NCI-H146 treated with DMSO at 0.1 percent for 48 hours (cell line): ENCODE measurements at regions not wholly inside any gene's neighbourhood (a gene's known extent, or its start where the extent isn't known, plus 50 kb on each side); places are given as distances from the start of the nearest gene placed in this dataset.

Source experiments
- DNase-seq: peaks from one replicate; lab custom pipeline; 2025; ENCODE audit not compliant: unreplicated experiment; lab: John Stamatoyannopoulos, UW

DNA sequence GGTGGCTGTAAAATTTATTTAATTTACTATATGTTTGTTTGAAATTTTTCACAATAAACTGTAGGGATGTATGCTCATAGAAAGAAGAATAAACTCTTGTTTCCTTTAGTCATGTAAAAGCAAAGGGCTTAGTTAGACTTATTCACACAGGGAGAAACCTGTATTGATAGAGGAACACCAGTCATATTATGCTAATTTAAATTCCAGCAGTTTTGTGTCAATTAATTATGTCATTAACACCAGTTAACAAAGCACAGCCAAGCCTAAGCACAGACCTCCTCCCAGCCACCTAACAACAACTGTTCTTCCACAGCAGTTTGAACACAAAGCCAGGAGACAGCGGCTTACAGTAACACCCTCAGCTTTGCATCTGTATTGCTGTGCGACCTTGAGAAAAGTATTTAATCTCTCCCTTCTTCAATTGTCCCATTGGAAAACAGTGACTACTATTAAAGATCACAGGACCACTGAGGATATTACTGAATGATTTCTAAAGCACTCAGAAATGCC is 260.8 kb upstream of the RRP15 start:
- DNase-seq, result no peak

DNA sequence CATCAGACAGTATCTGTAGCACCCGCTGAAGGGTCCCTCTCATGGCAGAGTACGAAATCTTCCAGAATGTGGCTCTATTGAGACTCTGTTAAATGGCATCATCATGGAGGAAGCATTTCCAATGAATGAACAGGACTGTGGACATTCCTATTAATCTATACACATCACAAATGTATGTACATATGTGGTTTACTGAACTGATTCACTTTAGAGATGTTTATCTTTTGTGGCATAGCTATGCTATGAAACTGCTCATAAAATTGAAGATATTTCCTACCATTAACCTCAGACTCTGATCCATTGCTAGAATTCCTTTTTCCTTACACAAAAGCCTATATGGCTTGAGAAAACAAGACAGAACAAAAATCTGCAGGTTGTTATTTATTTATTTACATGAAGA is 259.6 kb upstream of the RRP15 start:
- no peak for DNase-seq

DNA sequence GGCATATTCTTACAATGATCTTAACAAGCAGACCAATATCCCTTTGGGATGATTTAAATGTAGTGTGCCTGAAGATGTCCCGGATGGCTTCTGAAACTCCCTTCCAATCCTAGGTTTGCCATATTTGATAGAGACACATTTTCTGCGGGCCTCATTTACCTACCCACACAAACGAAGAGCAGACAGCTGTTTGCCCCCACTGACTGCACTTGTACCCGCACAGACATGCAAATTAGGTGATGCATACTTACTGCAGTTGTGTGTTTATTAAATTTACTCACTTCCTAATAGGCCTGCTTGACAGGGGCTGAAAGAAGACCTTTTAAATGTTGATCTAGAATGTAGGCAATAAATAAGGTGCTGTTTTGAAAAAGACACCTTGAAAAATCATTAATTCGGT is 257.9 kb upstream of the RRP15 start:
- DNase-seq, result no peak

DNA sequence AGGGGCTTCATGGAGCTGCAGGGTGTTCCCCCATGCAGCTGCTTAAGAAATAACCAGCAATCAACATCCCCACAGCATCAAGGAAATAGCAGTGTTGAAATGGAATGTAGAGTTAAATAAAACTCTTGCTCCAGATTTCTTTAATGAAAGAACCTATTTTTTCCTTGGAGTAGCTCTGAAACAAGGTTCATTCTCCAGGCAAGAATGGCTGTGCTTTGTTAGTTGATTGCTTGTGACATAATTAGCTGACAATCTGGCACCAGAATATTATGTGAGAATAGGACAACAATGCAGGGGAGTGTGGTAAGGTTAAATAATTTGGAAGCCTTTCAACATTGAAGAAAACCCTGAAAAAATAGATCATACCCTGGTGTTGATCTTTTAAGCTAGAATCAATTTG is 254.2 kb upstream of the RRP15 start:
- DNase-seq, result no peak

DNA sequence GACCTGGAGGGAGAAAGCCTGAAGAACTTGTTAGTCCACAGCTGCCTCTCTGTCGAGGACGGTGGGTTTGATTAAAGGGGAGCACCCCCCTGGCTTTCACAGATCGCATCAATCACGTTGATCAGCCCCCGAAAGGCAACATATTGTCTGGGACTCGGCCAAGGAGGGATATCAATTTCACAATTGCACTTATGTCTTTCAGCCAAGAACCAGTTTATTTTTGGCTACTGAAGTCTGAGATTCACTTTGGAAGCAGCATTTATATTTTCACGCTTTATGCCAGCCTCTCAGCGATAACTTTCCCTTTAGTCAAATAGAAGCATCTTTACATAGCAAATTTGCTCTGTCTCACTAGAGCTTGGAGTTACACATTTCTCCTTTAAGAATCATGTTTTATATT is 253.2 kb upstream of the RRP15 start:
- no peak for DNase-seq

DNA sequence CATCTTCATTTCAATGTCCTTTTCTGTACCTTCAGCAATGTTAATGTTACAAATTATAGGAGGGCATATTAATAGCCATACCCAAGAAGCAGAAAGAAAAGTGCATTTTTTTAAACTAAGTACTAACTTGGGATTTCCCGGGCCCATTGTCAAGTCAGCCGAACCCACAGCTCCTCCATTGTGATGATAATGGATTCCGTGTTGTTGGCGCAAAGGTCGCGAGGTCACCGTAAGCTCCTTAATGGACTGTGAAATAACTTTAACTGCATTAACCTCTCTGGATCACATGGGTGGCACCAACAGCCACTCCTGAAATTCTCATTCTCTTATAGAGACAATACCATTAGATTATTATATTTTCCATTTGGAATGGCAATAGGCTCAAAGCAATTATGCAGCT is 250.6 kb upstream of the RRP15 start:
- DNase-seq, result no peak

DNA sequence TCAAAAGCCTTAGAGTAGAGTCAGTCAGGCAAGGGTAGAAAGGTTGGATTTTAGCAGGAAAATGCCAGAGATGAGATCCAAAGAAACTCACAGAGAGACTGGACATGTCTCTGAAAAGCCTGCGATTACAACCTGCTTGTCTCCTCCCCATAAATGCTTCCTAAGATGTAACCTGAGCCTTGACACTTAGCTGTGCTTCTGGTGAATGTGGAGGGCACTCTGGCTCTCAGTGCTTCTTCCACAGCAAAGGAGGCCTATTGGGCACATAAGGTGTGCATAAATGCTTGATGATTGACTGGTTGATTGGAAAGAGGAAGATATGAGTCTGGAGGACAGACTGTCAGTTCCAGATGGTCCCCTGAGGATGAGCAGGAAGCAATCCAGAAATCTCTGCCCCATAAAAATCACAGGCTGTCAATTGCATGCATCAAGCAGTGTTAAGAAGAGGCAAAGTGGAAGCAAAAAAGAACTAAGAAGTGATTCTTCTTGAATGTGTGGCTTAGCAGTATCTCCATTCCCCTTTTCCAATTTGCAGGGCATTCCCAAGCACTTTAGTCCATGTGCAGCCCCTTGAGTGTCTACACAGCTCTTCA is 236.2 kb upstream of the RRP15 start:
- DNase-seq, result no peak

DNA sequence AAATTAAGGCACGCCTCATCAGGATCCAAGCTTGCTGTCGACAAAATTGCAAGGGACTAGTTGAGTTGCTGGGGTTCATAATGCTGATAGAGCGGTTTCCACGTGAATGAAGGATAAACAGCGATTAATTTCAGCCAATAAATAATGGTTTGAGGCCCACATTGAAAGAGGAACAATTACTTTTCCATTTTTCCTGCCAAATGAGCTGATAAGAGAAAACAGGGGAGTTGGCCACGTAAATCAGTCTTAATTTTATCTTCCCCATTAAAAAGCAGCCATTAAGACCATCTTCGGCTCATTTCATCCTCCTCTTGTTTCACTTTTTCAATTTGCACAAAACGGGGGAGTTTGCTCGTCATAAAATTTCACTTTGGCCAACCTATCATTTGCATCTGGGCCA is 235.5 kb upstream of the RRP15 start:
- no peak for DNase-seq

DNA sequence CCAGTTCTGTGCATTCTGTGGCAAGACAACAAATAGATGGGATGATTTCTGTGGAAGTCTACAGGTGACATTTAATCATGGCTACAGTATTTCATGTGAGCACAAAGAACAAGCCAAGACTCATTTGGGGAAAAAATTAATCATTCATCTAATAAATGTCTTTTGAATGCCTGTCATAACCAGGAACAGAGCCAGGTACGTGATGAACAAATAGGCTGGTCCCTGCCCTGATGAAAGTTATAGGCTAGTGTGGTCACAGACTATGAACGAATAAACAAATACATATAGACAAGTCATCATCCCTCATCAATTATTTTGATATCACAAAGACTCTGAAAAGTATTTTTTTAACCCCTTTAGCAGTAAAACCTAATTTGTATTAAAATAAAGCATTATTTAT is 226.4 kb upstream of the RRP15 start:
- no peak for DNase-seq

DNA sequence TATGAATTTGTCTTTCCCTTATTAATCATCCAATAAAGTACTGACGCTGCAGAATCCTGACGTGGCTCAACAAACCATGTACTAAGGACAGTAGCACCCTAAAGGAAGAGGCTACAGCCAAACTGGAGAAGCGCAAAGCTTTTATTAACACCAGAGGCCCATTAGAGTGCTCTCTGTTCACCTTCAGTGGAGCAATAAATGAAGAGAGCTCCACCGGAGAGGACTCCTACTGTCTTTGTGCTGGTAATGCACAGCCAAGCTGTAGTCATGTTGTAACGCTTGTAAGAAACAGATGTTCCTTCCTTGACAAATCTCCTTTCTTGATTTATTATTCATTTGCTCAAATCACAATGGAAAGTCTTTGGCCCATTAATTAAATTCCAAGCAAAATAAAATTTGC is 220.7 kb upstream of the RRP15 start:
- no peak for DNase-seq

DNA sequence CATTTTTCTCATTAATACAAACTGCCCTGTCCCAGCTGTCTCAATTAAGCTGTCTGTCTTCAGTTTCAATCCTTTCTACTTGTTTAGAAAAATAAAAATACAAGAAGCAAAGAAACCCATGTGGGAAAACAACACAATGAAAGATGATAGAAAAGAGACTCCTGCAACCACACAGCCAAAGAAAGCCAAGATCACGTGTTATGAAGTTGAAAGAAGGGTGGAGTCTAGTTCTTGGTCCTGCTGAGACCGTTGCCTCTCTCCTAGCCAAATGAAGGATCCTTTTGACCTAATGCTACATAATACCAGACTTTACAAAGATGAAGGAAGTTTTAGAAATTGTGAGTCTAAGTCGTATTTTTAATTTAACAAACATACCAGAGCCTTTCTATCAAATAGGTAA is 218.8 kb upstream of the RRP15 start:
- no peak for DNase-seq

DNA sequence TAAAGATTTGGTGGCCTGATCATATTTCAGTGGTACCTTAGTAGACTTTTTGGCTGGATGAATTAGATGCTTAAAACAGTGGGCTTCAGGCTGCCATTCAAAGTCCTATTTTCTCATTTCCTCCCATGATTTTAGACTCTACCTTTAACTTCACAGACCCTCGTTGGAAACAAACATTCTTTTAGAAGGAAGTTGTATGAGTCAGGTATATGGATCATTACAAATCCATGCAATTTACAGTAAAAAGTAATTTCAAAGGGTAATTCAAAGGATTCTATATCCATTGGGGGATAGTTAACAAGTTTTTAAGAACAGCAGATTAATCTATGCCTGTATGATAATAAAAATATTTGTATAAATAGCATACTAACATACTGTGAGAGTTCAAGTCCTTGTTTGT is 216.9 kb upstream of the RRP15 start:
- DNase-seq, result no peak

DNA sequence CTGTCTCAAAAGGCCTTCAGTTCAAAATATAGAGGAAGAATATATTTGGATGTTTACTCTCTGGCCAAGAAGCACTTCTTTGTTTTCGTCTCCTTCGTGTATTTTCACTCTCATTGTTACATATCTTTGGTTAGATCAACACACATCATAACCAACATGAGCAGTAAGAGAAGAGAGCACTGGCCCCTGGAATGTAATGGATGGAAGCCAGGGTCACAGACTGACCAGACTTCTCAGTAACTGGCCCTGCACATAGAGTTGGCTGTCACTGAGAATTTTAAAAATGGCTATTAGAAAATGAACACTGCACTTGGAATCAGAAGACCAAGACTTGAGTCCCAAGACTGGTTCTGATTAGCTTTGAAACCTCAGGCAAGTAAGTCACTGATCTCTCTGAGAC is 215.9 kb upstream of the RRP15 start:
- DNase-seq, result no peak

DNA sequence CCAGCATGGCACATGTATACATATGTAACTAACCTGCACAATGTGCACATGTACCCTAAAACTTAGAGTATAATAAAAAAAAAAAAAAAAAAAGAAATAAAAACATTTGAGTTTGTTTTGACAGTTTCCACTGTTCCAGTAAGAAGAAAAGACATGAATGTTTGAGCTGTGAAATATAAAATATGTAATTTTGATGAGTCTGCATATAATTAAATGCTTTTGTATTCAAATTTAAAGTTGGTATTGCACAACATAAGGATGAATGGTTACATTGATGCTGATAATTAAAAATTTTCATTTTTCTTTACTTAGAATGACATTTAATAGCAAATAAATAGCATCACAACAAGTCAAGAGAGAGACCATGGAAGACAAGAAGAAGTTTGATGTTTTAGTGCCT is 212.0 kb upstream of the RRP15 start:
- DNase-seq, result no peak

DNA sequence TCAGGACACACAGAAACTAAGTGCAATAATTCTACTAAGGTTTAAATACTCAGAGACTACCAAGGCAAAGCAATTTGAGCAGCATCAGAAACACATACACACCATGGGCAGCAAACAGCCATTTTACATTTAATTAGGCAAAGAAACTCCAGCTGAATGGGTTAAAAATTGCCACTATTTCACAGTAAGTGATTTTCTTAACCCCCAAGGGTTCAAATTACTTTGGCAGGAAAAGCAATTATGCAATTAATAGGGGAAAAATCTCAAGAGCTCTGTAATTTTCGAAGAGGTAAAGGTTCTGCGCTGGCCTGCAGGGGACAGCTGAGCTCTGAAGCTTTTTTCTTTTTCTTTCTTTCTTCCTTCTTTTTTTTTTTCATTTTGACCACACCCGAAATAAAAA is 206.2 kb upstream of the RRP15 start:
- no peak for DNase-seq

DNA sequence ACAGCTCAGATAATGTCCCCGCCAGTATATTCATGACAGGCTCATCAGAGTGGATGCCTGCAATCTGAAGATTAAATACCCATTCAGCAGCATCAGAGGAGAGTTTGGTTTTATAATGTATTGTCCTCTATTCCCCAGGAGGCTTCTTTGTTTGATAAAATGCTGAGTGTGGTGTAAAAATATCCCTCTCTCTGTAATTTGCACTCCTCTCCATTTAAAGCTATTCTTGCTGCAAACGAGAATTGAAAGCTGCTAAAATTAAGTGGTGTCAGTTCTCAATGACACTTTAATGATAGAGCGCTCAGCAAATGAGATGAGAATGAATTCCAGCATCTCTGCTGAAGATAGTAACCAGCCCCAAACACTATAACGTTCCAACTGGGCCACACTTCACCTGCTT is 205.7 kb upstream of the RRP15 start:
- DNase-seq, result no peak

DNA sequence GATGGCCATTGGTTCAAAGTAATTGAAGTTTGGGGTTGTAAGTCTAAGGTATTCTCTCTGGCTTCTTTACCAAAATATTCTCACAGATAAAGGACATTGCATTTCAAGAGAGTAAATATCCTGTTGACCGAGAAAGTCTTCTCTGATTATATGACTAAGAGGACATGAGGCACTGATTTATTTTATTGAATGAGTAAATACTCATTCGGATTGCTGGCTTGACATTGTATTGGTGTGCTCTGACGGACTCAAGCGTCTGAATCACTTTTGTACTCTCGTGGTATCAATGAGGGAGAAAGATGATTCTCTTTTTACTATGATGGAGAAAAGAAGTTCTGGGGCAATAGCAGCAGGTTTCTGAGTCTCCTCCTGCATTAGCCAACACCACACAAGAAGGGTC is 205.3 kb upstream of the RRP15 start:
- DNase-seq, result no peak

DNA sequence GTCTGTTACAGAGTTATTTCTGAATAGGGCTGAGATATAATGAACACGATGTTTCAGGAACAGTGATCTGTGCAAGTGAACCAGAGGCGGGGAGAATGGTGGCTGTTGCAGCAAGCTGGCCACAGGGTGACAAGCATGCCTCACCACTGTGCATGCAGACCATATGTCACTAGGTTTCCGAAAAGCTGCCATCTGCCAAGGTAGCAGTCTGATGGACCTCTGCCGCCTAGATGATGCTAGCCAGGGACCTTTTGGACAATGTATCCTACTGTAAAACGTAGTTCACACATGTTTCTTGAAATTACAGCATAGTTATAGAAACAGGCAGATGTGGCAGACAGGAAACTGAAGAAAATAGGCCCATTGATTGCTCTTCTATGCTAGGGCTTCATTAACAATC is 204.2 kb upstream of the RRP15 start:
- DNase-seq, result no peak

DNA sequence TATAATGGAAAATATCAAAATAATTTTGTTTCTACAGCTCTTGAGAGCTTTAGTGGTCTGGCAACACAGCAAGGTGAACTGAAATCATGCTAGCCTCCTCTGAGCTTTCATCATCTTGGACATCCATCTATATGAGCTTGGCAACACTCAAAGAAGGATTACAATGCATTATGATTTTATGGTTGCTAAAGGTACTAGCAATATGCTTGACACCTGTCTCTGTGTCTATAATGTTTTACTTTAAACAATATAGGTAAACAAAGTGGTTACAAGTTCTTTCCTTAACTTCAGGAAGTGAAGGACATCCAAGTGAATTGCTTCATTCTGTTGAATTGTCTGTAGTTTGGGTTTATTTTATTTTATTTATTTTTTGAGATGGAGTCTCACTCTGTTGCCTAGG is 203.7 kb upstream of the RRP15 start:
- no peak for DNase-seq

DNA sequence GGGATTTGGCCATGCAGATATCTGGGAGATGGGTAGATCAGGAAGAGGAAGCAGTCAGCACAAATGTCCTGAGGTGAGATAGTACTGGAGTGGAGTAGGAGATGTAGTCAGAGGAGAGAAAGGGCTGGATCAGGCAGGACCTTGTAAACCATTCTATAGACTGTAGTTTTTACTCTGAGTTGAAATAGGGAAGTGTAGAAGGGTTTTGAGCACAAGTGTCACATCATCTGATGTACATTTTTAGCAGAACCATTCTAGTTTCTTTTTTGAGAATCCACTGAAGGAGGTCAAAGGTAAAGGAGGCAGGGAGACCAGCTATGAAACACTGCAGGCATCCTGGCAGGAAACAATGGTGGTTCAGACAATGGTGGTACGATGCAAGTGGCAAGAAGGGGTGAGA is 194.6 kb upstream of the RRP15 start:
- no peak for DNase-seq

DNA sequence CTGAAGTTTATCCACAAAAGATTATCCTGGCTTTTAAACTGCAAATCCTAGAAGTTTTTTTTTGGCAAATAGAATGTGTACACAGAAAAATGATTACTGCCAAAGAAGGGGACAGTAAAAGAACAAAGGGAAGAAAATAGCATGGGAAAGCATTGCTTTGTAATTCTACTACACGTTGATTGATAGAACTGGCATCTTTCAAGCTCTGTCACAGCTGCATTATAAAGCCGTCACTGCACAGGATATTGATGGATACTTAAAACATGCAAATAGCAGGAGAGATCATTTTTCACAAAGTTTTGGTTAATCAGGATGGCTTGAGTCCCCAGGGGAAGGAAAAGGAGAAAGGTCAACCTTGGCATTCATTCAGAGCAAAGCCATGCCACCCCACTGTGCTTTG is 183.7 kb upstream of the RRP15 start:
- DNase-seq, result no peak

DNA sequence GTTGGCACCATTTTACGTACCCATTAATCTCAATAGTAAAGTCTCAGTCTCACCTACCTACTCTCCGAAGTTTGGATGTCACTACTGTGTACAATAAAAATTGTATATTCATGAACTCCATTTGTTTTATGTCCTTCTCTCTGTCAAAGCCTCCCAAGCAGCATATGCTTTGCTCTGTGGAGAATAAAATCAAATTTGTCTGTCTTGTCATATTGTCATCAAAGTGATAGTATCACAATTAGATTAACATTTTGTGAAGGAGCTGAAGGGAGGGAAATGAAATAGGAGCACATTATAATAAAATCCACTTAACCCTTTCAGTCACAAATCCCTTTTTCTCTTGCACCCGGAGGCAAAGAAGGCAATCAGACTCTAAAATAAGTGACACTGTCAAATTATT is 177.1 kb upstream of the RRP15 start:
- no peak for DNase-seq

DNA sequence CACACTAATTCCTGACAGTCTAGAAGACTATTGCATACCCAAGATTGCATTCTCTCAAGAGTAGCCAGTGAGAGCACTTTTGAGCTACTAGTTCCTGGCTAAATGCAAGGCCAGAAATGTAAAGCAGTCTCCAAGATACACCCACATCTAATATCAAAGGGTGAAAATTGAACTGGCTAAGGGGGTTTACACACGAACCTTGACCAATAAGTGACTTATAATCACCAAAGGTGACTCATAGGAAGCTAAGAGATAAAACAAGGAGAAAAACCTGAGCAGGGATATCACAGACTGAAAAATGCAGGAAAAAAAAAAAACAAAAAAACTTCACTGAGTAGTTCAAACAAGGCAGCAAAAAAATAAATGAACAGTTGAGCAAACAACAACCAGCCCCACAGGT is 172.2 kb upstream of the RRP15 start:
- DNase-seq, result no peak

DNA sequence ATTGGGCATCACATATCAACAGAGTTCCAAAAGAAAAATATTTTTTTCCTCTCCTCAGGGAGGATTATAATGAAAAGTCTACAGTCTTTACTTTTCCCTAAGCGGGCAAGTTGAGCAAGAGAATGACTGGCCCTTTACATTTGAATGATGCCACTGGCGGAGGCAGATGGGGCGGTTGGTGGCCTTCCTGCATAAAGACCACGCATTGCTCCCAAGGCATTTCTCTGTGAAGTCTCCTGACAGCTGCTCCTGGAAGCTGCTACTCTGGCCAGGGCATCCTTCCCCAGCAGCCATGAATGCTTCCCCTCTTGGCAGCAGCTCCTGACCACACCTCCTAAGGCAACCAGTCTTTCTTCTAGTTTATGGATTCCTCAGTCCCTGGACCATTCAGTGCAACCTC is 161.1 kb upstream of the RRP15 start:
- DNase-seq, result no peak
